IPS-NIHi7 (cell line): ENCODE measurements at regions not wholly inside any gene's neighbourhood (a gene's known extent, or its start where the extent isn't known, plus 50 kb on each side); places are given as distances from the start of the nearest gene placed in this dataset.
A peak's percentile ranks its signal among the peaks of the same experiment; 100 is the strongest.

Experiments used
- DNase-seq: peaks from one replicate; pipeline ENCODE4 v3.0.0; 2012; ENCODE audit warnings: mixed read lengths; ENCODE audit errors: extremely low spot score

DNA sequence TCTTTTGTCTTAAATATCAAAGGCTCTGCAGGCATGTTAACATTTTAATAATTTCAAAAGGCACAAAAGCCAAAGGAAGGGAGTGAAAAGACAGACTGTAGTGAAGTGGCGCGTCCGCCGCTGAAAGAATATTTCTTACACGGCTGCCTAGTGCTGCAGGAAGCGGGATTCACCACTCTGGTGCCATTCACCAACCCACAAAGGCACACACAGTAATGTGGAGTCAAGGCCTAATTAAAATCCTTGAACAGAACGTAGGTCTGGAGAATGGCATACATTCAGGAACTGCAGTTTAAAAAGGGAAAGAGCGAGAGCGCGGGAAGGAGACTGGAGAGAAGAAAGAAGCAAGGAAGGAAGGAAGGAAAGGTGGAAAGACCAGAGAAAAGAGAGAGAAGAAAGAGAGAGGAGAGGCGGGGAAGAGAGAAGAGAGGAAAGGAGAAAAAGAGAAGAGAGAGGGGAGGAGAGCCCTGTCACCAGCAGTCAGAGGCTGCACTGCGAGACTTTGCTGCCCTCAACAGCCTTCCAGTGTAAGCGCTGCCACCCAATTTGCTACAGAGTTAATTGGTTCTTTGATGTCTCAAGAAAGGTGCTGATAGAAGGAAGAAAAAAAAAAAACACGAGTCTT, 554.0 kb downstream of the MDFIC start:
- peak; percentile 43 for DNase-seq

DNA sequence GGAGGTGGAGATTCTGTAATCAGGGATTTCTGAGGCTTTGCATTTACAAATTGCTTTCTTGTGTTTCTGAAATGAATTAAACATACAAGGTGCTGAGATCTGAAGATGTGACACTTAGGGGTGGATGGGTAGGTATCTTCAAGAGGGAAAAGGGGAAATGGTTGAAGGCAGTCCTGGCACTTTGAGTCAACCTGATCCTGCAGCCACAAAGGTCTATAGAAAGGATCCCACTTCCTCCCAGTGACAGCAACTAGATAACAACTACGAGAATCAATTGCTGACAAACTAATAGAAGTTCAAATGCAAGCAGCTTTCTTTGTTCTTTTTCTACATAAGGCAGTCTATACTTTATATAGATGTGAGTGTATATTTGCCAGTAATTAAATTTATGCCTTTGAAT, 553.3 kb downstream of the MDFIC start:
- DNase-seq, result no peak

DNA sequence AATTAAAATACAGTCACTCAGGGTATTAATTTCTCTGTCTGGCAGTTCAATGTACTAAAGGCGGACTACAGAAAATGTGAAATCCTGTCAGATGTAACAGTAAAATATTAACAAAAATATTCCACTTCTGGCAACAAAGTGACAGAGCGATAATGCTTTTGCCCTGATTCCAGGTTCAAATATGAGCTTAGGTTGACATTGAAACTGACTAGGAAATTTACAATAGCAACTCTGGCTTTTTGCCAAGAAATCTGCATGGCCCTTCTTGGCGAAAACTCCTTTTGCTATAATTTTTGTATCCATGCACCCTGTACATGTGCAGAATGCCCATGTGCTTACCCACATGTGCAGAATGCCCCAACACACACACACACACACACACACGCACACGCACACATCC, 552.2 kb downstream of the MDFIC start:
- no peak for DNase-seq

DNA sequence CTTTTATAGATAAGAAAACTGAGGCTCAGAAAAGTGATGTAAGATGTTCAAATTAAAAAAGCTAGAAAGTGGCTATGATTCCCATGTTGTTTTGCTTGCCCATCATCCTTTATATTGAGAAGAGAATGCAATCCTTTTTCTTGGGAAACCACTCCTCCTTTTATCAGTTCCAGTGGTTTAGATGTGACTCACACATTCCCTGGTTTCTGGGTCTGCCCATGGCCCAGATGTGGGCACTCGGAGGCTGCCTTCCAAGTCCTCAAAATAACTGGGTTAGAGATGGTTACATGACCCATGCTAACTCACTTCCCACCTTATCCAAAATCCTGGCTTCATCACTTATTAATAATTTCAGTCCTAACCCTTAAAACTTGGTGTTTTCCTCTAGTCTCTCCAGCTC, 550.0 kb downstream of the MDFIC start:
- DNase-seq, result no peak

DNA sequence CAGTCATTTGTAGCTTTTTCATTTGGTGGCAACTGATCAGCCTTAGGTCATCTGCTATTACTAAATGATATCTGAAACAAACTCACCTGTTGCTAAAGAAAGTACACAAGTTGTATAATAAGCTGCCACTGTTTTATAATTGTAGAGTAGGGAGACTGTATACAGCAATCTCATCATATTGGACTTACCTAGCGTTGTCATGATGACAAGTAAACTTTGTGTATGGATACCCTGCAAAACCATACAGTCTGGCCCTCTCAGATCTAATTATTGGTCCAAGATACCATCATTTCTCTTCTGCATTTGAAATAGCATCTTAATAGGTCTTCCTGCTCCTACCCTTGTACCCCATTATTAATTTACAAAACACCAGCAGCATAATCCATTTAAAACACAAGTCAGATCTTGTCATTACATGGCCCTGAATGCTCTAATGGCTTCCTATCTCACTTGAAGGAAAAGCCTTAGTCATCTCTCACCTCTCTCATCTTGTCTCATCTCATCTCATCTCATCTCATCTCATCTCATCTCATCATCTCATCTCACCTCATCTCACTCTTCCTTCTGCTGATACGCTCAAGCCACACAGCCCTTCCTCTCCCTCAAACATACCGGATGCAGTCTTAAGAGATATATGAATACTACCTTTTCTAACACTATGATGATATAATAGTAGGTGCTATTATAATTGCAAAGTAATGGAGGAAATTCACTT, 540.6 kb downstream of the MDFIC start:
- no peak for DNase-seq

DNA sequence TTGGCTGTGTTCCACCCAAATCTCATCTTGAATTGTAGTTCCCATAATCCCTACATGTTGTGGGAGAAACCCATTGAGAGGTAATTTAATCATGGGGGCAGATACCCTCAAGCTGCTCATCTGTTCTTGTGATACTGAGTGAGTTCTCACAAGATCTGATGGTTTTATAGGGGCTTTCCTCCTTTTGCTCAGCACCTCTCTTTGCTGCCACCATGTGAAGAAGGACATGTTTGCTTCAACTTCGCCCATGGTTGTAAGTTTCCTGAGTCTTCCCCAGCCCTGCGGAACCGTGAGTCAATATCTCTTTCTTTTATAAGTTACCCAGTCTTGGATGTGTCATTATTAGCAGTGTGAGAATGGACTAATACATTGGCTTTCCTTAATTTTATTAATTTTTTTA, 527.8 kb downstream of the MDFIC start:
- no peak for DNase-seq

DNA sequence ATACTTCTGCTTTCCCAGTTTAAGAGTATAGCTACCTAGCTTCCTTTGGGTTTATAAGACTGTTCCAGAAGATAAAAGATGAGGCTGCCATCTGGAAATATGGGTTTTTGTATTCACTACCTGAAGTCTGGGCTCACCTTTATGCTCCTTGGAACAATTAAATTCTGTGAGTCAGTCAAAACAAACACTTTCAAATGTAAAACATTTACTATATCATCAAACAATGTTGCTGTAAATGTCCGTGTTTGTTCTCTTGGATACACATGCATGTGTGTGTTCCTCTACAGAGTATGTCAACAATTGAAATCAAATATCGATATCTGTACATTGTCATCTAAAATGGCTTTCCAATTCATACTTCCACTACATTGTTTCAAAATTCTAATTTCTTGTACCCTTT, 525.6 kb downstream of the MDFIC start:
- no peak for DNase-seq

DNA sequence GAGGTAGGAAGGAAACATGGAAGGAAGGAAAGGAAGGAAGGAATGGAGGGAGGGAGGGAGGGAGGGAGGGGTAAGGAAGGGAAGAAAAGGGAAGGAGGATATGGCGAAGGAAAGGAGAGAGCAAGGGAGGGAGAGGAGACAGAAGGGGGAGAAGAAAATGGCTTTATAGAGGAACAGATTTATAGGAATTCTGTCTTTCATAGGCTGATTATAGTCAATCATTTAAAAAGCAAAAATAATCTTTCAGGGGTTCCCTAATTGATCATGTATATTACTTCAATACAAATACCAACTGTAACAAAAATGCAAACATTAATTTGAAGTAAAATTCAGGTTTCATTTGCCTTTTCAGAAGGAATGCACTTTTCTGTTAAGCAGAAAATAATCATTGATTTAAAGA, 519.1 kb downstream of the MDFIC start:
- no peak for DNase-seq

DNA sequence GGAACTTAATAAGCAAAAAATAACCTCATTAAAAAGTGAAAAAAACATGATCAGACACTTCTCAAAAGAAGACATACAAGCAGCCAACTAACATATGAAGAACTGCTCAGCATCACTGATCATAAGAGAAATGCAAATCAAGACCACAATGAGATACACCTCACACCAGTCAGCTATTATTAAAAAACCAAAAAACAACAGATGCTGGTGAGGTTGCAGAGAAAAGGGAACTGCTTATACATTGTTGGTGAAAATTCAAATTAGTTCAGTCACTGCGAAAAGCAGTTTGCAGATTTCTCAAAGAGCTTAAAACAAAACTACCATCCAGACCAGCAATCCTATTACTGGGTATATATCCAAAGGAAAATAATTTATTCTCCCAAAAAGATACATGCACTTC, 513.3 kb downstream of the MDFIC start:
- no peak for DNase-seq

DNA sequence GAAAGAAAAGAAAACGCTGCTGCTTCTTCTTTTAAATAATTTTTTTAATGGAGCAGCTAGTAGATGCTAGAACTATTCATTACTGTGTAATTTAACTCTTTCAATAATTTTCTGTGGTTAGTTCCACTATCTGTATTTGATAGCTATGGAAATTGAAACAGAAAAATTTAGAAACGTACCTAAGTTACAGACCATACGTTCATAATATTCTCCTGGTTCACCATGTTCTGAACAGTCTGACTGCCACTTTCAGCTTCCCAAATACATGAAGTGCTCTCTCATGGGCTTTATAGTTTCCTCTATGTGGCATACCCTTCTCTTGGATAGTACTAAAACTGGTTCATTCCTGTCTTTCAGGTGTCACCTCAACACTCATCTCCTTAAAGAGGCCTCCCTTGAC, 508.0 kb downstream of the MDFIC start:
- DNase-seq, result no peak

DNA sequence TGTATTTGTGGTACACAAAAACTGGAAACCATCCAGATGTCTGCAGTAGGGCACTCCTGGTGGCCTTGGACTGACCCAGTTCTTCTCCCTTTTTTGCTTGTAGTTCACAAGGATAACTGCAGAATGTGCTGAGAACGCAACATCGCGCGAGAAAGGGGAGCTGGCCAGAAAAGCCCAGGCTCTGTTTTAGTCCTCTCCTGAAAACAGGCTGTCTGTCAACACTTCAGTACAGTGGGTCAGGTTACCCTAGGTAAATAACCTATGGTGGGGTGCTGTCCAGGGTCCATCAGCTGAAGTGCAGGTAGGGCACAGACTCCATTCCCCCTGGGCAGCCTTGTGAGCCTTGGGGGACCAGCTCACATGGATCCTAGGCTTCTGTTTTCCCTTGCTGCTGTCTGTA, 495.8 kb downstream of the MDFIC start:
- DNase-seq, result peak; percentile 28

DNA sequence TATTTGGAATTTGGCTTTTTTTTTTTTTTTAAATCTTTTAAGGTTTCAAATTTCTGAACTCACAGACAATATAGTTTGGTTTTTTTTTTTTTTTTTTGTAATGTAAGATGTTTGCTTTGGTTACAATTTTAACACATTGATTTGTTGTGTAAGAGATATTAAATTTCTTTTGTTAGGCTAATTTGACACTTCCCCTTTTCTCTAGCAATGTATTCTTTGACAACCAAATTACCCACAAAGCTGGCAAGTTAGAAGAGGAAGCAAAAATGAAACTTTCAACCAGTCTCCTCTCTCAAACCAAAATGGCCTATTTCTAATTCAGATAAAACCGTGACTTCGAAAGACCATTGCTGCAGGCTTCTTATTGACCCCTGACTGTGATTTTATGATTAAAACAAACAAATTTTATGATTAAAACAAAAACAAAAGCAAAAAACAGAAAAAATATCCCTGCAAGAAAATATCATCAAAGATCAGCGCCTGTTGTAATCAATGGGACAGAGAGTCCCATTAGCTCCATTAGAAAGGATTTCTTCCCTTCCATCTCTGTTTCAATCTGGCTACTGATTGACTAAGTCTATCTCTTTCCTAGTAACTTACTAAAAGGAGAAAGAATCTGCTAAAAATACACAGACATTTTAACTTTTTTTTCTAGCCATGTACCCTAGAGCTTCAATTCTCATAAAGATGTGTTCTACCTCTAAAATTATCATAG, 489.2 kb downstream of the MDFIC start:
- DNase-seq, result no peak

DNA sequence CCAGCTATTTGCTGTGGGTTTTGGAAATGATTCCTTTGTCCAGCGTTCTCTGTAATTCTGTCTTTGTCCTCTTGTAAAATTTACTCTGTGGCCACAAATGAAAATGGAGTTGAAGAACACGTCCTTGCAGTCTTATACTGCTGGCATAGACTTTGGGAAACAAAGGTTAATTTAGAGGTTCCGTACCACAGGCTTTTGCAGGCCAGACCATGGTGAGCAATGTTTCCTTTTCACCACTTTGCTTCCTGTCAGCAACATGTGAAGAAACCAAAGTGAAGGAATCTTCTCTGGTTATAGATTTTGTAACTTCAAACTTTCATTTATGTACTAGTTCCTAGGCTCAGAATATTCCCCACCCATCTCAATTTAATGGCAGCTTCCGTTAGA, 488.5 kb downstream of the MDFIC start:
- DNase-seq, result no peak

DNA sequence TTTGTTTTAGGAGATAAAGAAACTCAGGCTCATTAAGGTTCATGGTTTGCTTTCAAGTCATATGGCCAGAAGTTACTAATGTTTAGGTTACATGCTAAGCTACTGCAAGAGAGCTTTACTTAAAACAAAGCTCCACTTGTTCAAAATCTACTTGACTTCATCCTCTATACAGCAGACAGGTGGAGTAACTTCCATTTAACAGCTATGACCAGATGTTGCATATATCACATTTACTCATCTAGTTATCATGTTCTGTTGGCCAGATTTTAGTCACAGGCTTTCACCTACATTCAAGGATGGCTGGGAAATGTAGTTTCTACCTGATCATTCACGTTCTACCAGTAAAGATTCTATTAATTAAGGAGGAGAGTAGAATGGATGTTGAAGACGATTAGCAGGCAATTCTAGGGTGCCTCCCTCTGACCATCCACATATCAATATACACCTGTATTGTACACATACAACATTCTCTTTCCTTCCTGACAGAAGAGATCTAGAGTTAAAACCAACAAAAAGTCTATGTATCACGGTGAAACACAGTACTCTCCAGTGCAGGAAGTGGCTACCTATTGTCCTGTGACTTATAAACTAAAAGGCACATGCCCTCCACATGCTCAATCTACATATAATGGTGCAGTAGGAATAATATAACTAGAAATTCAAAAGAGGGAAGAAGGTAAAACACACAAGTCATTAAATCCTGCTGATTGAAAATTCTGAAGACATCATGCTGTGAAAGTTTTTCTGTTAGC, 488.0 kb downstream of the MDFIC start:
- no peak for DNase-seq

DNA sequence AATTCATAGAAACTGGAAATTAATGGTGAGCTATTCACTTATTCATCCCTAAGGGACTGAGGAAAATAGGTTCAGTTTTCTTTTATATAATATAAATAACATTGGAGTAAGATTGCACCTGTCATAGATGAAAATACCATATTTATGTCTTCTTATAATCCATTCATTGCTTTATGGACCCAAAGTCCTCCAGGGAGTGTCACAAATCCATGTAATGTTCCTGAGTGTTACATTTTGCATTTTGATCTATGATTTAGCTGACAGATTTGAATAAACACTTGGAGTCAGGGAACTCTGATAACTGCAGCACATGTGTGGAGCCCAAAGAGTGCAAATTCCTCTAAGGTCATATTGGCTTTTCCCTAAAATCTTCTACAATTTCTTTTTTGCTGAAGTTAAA, 484.3 kb downstream of the MDFIC start:
- no peak for DNase-seq

DNA sequence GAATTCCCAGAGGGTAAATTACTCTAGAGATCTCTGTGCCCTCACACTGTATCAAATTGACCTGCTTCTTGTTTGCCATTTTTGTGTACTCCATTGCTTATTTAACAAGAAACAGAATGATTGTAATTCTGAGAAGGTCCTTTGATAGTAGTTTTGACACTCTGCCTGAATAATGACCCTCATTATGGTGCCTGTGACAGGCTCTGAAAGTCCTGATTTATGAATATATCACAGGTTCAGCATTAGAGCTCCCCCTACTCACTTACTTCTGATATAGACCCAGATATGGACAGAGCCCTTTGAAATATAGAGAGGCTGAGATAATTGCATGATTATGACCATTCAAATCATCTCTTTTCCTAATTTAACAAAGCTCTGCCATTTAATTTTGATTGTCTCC, 465.2 kb downstream of the MDFIC start:
- DNase-seq, result no peak

DNA sequence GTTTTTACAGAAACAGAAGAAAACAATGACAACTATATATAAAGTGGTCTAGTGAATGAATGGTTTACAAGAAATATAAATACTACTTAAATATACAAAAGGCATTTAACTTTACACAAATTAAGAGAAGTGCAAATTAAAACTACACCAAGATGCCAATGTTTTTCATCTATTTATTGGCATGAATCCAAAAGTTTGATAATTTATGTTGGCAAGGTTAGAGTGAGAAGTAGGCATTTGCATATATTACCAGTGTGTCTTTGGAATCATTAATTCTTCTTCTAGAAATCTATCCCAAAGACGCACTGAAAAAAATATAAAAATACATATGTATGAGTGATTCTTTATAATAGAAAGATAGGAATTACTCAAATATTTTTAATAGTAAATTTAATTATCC, 457.4 kb downstream of the MDFIC start:
- no peak for DNase-seq

DNA sequence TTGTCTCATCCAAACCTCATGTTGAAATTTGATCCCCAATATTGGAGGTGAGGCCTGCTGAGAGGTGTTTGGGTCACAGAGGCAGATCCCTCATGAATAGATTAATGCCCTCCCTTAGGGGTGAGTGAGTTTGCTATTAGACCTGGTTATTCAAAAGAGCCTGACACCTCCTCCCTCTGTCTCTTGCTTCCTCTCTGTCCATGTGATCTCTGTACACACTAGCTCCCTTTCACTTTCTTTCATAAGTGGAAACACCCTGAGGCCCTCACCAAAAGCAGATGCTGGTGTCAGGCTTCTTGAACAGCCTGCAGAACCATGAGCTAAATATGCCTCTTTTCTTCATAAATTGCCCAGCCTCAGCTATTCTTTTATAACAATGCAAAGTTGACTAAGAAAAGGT, 447.1 kb downstream of the MDFIC start:
- DNase-seq, result no peak

DNA sequence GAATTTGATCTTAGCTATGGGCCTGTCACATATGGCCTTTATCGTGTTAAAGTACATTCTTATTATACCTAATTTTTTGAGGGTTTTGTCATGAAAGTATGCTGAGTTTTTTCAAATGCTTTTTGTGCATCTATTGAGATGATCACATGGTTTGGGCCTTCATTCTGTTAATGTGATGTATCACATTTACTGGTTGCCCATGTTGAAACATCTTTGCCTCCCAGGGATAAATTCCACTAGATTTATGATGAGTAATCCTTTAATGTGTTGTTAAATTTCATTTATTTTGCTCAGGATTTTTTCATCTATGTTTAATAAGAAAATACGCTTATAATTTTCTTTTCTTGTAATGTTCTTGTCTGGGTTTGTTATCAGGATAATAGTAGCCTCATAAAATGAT, 442.0 kb downstream of the MDFIC start:
- DNase-seq, result no peak

DNA sequence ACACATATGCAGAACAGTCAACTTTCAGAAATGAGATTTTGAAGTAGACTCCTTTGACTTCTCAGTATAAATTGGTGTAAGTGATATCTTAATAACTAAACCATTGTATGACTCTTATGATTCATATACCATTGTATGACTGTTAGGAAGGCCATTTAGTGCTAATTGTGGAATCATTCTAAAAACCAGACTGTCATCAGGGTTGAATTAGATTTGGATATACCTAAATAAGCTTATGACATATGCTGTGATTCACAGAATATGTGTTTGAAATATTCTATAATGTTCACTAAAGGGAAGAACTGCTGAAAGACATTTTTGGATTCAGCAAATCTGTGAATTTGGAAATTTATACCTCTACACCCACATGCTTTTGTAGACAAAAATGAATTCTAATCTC, 438.1 kb downstream of the MDFIC start:
- no peak for DNase-seq

DNA sequence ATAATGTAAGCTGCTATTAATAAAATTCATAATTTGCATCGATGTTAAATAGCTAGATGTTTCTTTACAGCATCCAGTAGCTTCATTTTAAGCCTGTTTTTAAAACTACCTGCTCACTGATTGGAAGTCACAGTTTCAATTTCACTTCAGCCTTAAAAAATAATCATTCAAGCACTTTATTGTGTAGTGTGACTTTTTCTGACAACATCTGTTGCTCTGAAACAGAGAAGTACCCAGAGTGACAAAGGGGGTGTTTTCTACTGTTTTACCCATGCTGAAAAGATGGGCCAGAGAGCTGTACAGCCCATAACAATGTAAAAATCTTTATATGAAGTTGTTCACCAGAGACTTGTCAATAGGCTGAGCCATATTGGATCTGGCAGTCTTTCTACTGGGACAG, 437.2 kb downstream of the MDFIC start:
- no peak for DNase-seq

DNA sequence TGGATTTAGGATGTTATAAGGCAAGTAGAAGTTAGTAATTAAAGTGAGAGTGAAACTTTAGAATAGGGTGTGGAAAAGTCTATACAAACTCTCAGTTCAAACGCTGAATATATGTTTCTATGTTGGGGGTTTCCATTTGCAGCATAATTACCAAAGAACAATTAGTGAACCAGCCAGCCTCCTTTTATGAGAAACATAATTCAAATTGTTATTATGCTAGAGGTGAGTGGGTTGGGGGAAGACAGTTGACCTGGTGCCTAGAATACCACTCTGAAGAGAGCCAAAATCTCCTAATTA, 435.8 kb downstream of the MDFIC start:
- DNase-seq, result no peak
